ENCODE measurements at regions not wholly inside any gene's neighbourhood (a gene's known extent, or its start where the extent isn't known, plus 50 kb on each side); places are given as distances from the start of the nearest gene placed in this dataset.

- no peak overlapping the region for H3K4me3 ChIP-seq (ENCODE audit: control insufficient read depth, low read depth, low read length)
- no peak for DNase-seq (ENCODE audit: low read depth)
- TF ChIP-seq, protein P1, sequence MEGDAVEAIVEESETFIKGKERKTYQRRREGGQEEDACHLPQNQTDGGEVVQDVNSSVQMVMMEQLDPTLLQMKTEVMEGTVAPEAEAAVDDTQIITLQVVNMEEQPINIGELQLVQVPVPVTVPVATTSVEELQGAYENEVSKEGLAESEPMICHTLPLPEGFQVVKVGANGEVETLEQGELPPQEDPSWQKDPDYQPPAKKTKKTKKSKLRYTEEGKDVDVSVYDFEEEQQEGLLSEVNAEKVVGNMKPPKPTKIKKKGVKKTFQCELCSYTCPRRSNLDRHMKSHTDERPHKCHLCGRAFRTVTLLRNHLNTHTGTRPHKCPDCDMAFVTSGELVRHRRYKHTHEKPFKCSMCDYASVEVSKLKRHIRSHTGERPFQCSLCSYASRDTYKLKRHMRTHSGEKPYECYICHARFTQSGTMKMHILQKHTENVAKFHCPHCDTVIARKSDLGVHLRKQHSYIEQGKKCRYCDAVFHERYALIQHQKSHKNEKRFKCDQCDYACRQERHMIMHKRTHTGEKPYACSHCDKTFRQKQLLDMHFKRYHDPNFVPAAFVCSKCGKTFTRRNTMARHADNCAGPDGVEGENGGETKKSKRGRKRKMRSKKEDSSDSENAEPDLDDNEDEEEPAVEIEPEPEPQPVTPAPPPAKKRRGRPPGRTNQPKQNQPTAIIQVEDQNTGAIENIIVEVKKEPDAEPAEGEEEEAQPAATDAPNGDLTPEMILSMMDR (conservative IDR thresholded peaks at IDR 0.05; ENCODE audit: control insufficient read depth, insufficient read depth, low read depth, low read length) = no peak
Observed at GRCh38 chr16:54632322-54633220, 298.1 kb upstream of the IRX5 start.

- TF ChIP-seq, protein P1 (conservative IDR thresholded peaks at IDR 0.05; ENCODE audit: control insufficient read depth, insufficient read depth, low read depth, low read length) = no peak
- no peak for DNase-seq (ENCODE audit: low read depth)
- H3K4me3 ChIP-seq (ENCODE audit: control insufficient read depth, low read depth, low read length) = no peak overlapping the region
Observed at GRCh38 chr16:54631782-54632181, 298.9 kb upstream of the IRX5 start.

- H3K4me3 ChIP-seq (ENCODE audit: control insufficient read depth, low read depth, low read length) = no peak overlapping the region
- TF ChIP-seq, protein P1 (conservative IDR thresholded peaks at IDR 0.05; ENCODE audit: control insufficient read depth, insufficient read depth, low read depth, low read length) = no peak
- peak; percentile 67 for DNase-seq (ENCODE audit: low read depth)
Observed at GRCh38 chr16:54630284-54630967, 300.2 kb upstream of the IRX5 start.

- H3K4me3 ChIP-seq (ENCODE audit: control insufficient read depth, low read depth, low read length) = no peak overlapping the region
- TF ChIP-seq, protein P1 (conservative IDR thresholded peaks at IDR 0.05; ENCODE audit: control insufficient read depth, insufficient read depth, low read depth, low read length) = no peak
- DNase-seq (ENCODE audit: low read depth) = no peak
Observed at GRCh38 chr16:54628796-54629625, 301.7 kb upstream of the IRX5 start.

DNA sequence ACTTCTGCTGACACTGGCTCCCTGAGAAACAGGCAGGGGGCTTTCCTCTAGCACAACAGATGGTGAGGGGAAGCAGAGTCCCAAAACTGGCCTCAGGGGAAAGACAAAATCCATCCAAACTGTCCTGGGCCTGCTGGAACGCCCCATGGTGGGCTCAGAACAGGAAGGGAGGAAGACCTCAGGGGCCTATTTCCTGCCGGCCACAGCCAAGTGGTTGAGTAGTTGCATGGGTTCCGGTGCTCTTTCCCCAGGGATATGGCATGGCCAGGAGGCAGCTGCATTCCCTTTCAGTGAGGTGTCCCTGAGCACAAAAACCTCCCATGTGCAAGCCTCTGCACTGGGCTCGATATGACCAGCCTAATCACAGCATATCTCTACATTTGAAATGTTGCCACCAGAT, 303.0 kb upstream of the IRX5 start:
- no peak overlapping the region for H3K4me3 ChIP-seq (ENCODE audit: control insufficient read depth, low read depth, low read length)
- peak; percentile 35 for DNase-seq (ENCODE audit: low read depth)
- TF ChIP-seq, protein P1 (conservative IDR thresholded peaks at IDR 0.05; ENCODE audit: control insufficient read depth, insufficient read depth, low read depth, low read length) = no peak

DNA sequence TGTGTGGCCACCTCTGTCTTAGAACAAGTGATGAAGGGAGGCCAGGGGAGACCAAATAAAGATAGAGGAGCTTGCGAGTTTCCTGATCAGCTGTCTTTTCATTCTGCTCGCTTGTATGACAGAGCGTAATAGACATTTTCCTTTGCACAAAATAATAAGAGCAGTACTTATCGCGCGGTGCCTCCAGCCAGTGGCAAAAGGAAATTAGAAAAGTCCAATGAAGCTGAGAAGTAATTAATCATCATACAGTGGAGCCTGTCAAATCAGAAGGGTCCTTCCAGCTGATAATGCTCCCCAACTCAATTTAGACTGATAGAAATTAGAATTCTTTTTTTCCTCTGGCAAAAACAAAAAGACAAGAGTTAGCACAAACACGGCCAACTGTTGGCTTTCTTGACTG, 307.0 kb upstream of the IRX5 start:
- H3K4me3 ChIP-seq (ENCODE audit: control insufficient read depth, low read depth, low read length) = no peak overlapping the region
- no peak for DNase-seq (ENCODE audit: low read depth)
- TF ChIP-seq, protein P1 (conservative IDR thresholded peaks at IDR 0.05; ENCODE audit: control insufficient read depth, insufficient read depth, low read depth, low read length) = no peak
